ENCODE measurements at regions not wholly inside any gene's neighbourhood (a gene's known extent, or its start where the extent isn't known, plus 50 kb on each side); places are given as distances from the start of the nearest gene placed in this dataset.

DNA sequence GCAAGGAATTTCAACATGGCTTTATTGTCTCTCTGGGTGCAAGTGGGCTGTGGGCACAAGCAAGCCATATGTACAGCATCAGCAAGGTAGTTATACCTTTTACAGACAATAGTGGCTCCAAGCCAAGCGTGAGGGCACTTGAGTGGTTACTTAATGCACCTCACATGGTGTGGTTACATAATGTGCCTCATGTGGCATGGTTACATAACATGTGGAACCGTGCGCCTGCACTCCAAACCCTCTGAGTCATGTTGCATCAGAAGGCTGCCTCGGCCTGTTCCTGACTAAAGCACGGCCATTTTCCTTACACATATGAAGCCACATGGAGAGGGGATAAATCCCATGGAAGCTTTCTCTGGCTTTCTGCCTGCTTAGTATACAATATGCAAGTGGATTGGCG lies 150.9 kb downstream of the OSTF1 start:
- TF ChIP-seq, protein P1, sequence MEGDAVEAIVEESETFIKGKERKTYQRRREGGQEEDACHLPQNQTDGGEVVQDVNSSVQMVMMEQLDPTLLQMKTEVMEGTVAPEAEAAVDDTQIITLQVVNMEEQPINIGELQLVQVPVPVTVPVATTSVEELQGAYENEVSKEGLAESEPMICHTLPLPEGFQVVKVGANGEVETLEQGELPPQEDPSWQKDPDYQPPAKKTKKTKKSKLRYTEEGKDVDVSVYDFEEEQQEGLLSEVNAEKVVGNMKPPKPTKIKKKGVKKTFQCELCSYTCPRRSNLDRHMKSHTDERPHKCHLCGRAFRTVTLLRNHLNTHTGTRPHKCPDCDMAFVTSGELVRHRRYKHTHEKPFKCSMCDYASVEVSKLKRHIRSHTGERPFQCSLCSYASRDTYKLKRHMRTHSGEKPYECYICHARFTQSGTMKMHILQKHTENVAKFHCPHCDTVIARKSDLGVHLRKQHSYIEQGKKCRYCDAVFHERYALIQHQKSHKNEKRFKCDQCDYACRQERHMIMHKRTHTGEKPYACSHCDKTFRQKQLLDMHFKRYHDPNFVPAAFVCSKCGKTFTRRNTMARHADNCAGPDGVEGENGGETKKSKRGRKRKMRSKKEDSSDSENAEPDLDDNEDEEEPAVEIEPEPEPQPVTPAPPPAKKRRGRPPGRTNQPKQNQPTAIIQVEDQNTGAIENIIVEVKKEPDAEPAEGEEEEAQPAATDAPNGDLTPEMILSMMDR (IDR thresholded peaks at IDR 0.05): no peak
- TF ChIP-seq POLR2A (IDR thresholded peaks at IDR 0.05): no peak
